ENCODE measurements at regions not wholly inside any gene's neighbourhood (a gene's known extent, or its start where the extent isn't known, plus 50 kb on each side); places are given as distances from the start of the nearest gene placed in this dataset.

- Mint-ChIP-seq H3K27me3 (no peaks in the 10 kb centered on the region), H3K4me3 (no peak overlapping the region), H3K9me3 (no peaks in the 10 kb centered on the region), H3K4me1 (ENCODE audit: low read depth in 2 of 2) (no peaks in the 10 kb centered on the region), H3K36me3 (ENCODE audit: insufficient read depth) (no peaks in the 10 kb centered on the region), H3K27ac (no peak overlapping the region)
- no peak for DNase-seq
- ATAC-seq (replicated peaks) = no peak
Measured at GRCh38 chr2:212683346-212684097, 144.9 kb upstream of the ERBB4 start.

- ATAC-seq (replicated peaks) (no peak), DNase-seq (no peak)
- Mint-ChIP-seq H3K27me3 (no peaks in the 10 kb centered on the region), H3K36me3 (ENCODE audit: insufficient read depth) (no peaks in the 10 kb centered on the region), H3K9me3 (no peaks in the 10 kb centered on the region), H3K4me1 (ENCODE audit: low read depth in 2 of 2) (no peaks in the 10 kb centered on the region), H3K27ac (no peak overlapping the region), H3K4me3 (no peak overlapping the region)
Measured at GRCh38 chr2:212682937-212683336, 144.3 kb upstream of the ERBB4 start.

- Mint-ChIP-seq H3K4me1 (ENCODE audit: low read depth in 2 of 2) (no peaks in the 10 kb centered on the region), H3K4me3 (no peak overlapping the region), H3K36me3 (ENCODE audit: insufficient read depth) (no peaks in the 10 kb centered on the region), H3K27me3 (peaks cover 5 to 7% of the 10 kb centered on the region in 2 donors), H3K27ac (no peak overlapping the region), H3K9me3 (peaks cover 0 to 3% of the 10 kb centered on the region in 2 donors)
- DNase-seq (no peak), ATAC-seq (replicated peaks) (no peak)
Measured at GRCh38 chr2:212677466-212677865, 138.9 kb upstream of the ERBB4 start.

GRCh38 chr2:212672186-212672585, 133.6 kb upstream of the ERBB4 start:
- Mint-ChIP-seq H3K4me1 (ENCODE audit: low read depth in 2 of 2) (peaks cover 0 to 4% of the 10 kb centered on the region in 2 donors), H3K4me3 (no peak overlapping the region), H3K27me3 (peaks cover 2 to 7% of the 10 kb centered on the region in 2 donors), H3K36me3 (ENCODE audit: insufficient read depth) (no peaks in the 10 kb centered on the region), H3K27ac (no peak overlapping the region), H3K9me3 (peaks cover 0 to 3% of the 10 kb centered on the region in 2 donors)
- ATAC-seq (replicated peaks) = no peak
- DNase-seq = no peak

- no peak overlapping the region for H3K4me3 Mint-ChIP-seq
- DNase-seq = no peak
- no peak overlapping the region for H3K27ac Mint-ChIP-seq
- peaks cover 0 to 3% of the 10 kb centered on the region in 2 donors for H3K9me3 Mint-ChIP-seq
- peaks cover 0 to 4% of the 10 kb centered on the region in 2 donors for H3K4me1 Mint-ChIP-seq (ENCODE audit: low read depth in 2 of 2)
- H3K27me3 Mint-ChIP-seq = peaks cover 0 to 7% of the 10 kb centered on the region in 2 donors
- no peak for ATAC-seq (replicated peaks)
- no peaks in the 10 kb centered on the region for H3K36me3 Mint-ChIP-seq (ENCODE audit: insufficient read depth)
Measured at GRCh38 chr2:212669761-212670160, 131.2 kb upstream of the ERBB4 start.

GRCh38 chr2:212667751-212668316, 129.2 kb upstream of the ERBB4 start:
- ATAC-seq (replicated peaks) (no peak), DNase-seq (no peak)
- no peaks in the 10 kb centered on the region for H3K9me3 Mint-ChIP-seq
- H3K27me3 Mint-ChIP-seq = no peaks in the 10 kb centered on the region
- H3K4me3 Mint-ChIP-seq = no peak overlapping the region
- H3K36me3 Mint-ChIP-seq (ENCODE audit: insufficient read depth) = no peaks in the 10 kb centered on the region
- H3K27ac Mint-ChIP-seq = no peak overlapping the region
- H3K4me1 Mint-ChIP-seq (ENCODE audit: low read depth in 2 of 2) = peaks cover 0 to 4% of the 10 kb centered on the region in 2 donors

GRCh38 chr2:212665948-212666347, 127.3 kb upstream of the ERBB4 start:
- no peak for ATAC-seq (replicated peaks)
- Mint-ChIP-seq H3K4me1 (ENCODE audit: low read depth in 2 of 2) (peaks cover 0 to 4% of the 10 kb centered on the region in 2 donors), H3K4me3 (no peak overlapping the region), H3K36me3 (ENCODE audit: insufficient read depth) (no peaks in the 10 kb centered on the region), H3K9me3 (no peaks in the 10 kb centered on the region), H3K27ac (no peak overlapping the region), H3K27me3 (no peaks in the 10 kb centered on the region)
- no peak for DNase-seq

GRCh38 chr2:212659441-212659840, 120.8 kb upstream of the ERBB4 start:
- ATAC-seq (replicated peaks) = no peak

GRCh38 chr2:212649646-212650045, 111.0 kb upstream of the ERBB4 start:
- H3K9me3 Mint-ChIP-seq = no peaks in the 10 kb centered on the region
- ATAC-seq (replicated peaks) = no peak
- no peaks in the 10 kb centered on the region for H3K36me3 Mint-ChIP-seq (ENCODE audit: insufficient read depth)
- DNase-seq = no peak
- H3K4me3 Mint-ChIP-seq = no peak overlapping the region
- H3K27me3 Mint-ChIP-seq = no peaks in the 10 kb centered on the region
- H3K4me1 Mint-ChIP-seq (ENCODE audit: low read depth in 2 of 2) = no peaks in the 10 kb centered on the region
- H3K27ac Mint-ChIP-seq = no peak overlapping the region

More at GRCh38 chr2:212659441-212659840, 120.8 kb upstream of the ERBB4 start:
- no peak overlapping the region for H3K4me3 Mint-ChIP-seq
- no peaks in the 10 kb centered on the region for H3K4me1 Mint-ChIP-seq (ENCODE audit: low read depth in 2 of 2)
- H3K27me3 Mint-ChIP-seq = peaks cover 0 to 15% of the 10 kb centered on the region in 2 donors
- no peaks in the 10 kb centered on the region for H3K9me3 Mint-ChIP-seq
- peaks cover 3% of the 10 kb centered on the region for H3K36me3 Mint-ChIP-seq (ENCODE audit: insufficient read depth)
- no peak for DNase-seq
- no peak overlapping the region for H3K27ac Mint-ChIP-seq

- no peaks in the 10 kb centered on the region for H3K4me1 Mint-ChIP-seq (ENCODE audit: low read depth in 2 of 2)
- ATAC-seq (replicated peaks) = no peak
- no peak overlapping the region for H3K27ac Mint-ChIP-seq
- H3K36me3 Mint-ChIP-seq (ENCODE audit: insufficient read depth) = no peaks in the 10 kb centered on the region
- no peaks in the 10 kb centered on the region for H3K9me3 Mint-ChIP-seq
- no peak for DNase-seq
- H3K27me3 Mint-ChIP-seq = no peaks in the 10 kb centered on the region
- no peak overlapping the region for H3K4me3 Mint-ChIP-seq
Measured at GRCh38 chr2:212646698-212647366, 108.2 kb upstream of the ERBB4 start.

GRCh38 chr2:212644195-212644837, 105.7 kb upstream of the ERBB4 start:
- no peak overlapping the region for H3K4me3 Mint-ChIP-seq
- H3K9me3 Mint-ChIP-seq = no peaks in the 10 kb centered on the region
- no peak overlapping the region for H3K27ac Mint-ChIP-seq
- no peaks in the 10 kb centered on the region for H3K27me3 Mint-ChIP-seq
- DNase-seq (no peak), ATAC-seq (replicated peaks) (no peak)
- H3K4me1 Mint-ChIP-seq (ENCODE audit: low read depth in 2 of 2) = no peaks in the 10 kb centered on the region
- no peaks in the 10 kb centered on the region for H3K36me3 Mint-ChIP-seq (ENCODE audit: insufficient read depth)

- Mint-ChIP-seq H3K4me3 (no peak overlapping the region), H3K36me3 (ENCODE audit: insufficient read depth) (no peaks in the 10 kb centered on the region), H3K9me3 (peaks cover 0 to 2% of the 10 kb centered on the region in 2 donors), H3K4me1 (ENCODE audit: low read depth in 2 of 2) (no peaks in the 10 kb centered on the region), H3K27ac (no peak overlapping the region), H3K27me3 (no peaks in the 10 kb centered on the region)
- ATAC-seq (replicated peaks) (no peak), DNase-seq (no peak)
Measured at GRCh38 chr2:212640428-212640827, 101.8 kb upstream of the ERBB4 start.

- Mint-ChIP-seq H3K9me3 (peaks cover 0 to 2% of the 10 kb centered on the region in 2 donors), H3K4me1 (ENCODE audit: low read depth in 2 of 2) (no peaks in the 10 kb centered on the region), H3K4me3 (no peak overlapping the region), H3K27me3 (no peaks in the 10 kb centered on the region), H3K36me3 (ENCODE audit: insufficient read depth) (no peaks in the 10 kb centered on the region), H3K27ac (no peak overlapping the region)
- ATAC-seq (replicated peaks) (no peak), DNase-seq (no peak)
Measured at GRCh38 chr2:212638694-212639093, 100.1 kb upstream of the ERBB4 start.

All from effector memory CD8-positive, alpha-beta T cell (primary cell).